ENCODE measurements at regions not wholly inside any gene's neighbourhood (a gene's known extent, or its start where the extent isn't known, plus 50 kb on each side); places are given as distances from the start of the nearest gene placed in this dataset.

- Histone ChIP-seq H3K4me3 (ENCODE audit: low read depth in 1 of 2, low read length in 1 of 2) (no peak overlapping the region), H3K36me3 (no peaks in the 10 kb centered on the region), H3K27ac (no peak overlapping the region), H3K4me1 (ENCODE audit: control insufficient read depth in 1 of 2, insufficient read depth in 1 of 2, low read depth in 1 of 2, low read length in 1 of 2) (no peaks in the 10 kb centered on the region), H3K9me3 (no peaks in the 10 kb centered on the region), H3K27me3 (no peaks in the 10 kb centered on the region)
- TF ChIP-seq CTCF (IDR thresholded peaks at IDR 0.05): no peak
Observed at GRCh38 chr7:81245353-81245752, 326.5 kb upstream of the SEMA3C start.

DNA sequence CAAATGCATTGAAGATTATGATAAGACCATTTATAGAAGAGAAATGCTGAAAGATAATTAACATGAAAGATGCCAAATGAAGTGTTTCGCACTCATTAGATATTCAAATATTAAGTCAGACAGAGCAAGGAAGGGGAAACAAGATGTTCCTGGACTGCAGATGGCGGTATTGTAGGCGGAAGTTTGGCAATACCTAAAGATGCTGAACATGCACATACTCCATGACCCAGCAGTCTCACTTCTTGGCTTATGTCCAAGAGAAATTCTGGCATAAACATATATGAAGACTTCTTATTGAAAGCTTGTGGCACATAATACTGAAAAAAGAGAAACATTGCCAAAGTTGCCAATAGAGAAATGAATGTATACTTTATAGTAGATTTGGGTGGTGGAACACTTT, 325.4 kb upstream of the SEMA3C start:
- Histone ChIP-seq H3K9me3 (no peaks in the 10 kb centered on the region), H3K27ac (no peak overlapping the region), H3K4me3 (ENCODE audit: low read depth in 1 of 2, low read length in 1 of 2) (no peak overlapping the region), H3K4me1 (ENCODE audit: control insufficient read depth in 1 of 2, insufficient read depth in 1 of 2, low read depth in 1 of 2, low read length in 1 of 2) (no peaks in the 10 kb centered on the region), H3K36me3 (no peaks in the 10 kb centered on the region), H3K27me3 (no peaks in the 10 kb centered on the region)
- TF ChIP-seq CTCF (IDR thresholded peaks at IDR 0.05): no peak

GRCh38 chr7:81236560-81236959, 317.7 kb upstream of the SEMA3C start:
- H3K9me3 ChIP-seq: no peaks in the 10 kb centered on the region
- H3K4me3 ChIP-seq (ENCODE audit: low read depth in 1 of 2, low read length in 1 of 2): no peak overlapping the region
- no peaks in the 10 kb centered on the region for H3K27me3 ChIP-seq
- H3K27ac ChIP-seq: no peak overlapping the region
- no peaks in the 10 kb centered on the region for H3K36me3 ChIP-seq
- no peaks in the 10 kb centered on the region for H3K4me1 ChIP-seq (ENCODE audit: control insufficient read depth in 1 of 2, insufficient read depth in 1 of 2, low read depth in 1 of 2, low read length in 1 of 2)
- no peak for TF ChIP-seq CTCF (IDR thresholded peaks at IDR 0.05)

GRCh38 chr7:81235997-81236396, 317.1 kb upstream of the SEMA3C start:
- Histone ChIP-seq H3K4me3 (ENCODE audit: low read depth in 1 of 2, low read length in 1 of 2) (no peak overlapping the region), H3K4me1 (ENCODE audit: control insufficient read depth in 1 of 2, insufficient read depth in 1 of 2, low read depth in 1 of 2, low read length in 1 of 2) (no peaks in the 10 kb centered on the region), H3K36me3 (no peaks in the 10 kb centered on the region), H3K9me3 (no peaks in the 10 kb centered on the region), H3K27me3 (no peaks in the 10 kb centered on the region), H3K27ac (no peak overlapping the region)
- TF ChIP-seq CTCF (IDR thresholded peaks at IDR 0.05): no peak

DNA sequence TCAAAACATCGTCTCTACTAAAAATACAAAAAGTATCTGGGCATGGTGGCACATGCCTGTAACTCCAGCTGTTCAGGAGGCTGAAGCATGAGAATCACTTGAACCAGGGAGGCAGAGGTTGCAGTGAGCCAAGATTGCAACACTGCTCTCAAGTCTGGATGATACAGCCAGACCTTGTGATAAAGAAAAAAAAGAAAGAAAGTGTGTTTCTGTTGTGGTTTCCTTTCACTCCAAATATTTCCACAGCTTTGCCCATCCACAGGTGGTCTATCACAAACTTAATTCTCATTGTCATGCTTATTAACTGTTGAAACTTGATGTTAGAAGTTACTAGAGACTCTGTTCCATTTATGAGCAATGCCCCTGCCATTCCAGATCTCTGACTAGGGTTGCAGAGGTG, 316.0 kb upstream of the SEMA3C start:
- H3K9me3 ChIP-seq: no peaks in the 10 kb centered on the region
- TF ChIP-seq CTCF (IDR thresholded peaks at IDR 0.05): no peak
- H3K27ac ChIP-seq: no peak overlapping the region
- H3K27me3 ChIP-seq: no peaks in the 10 kb centered on the region
- no peaks in the 10 kb centered on the region for H3K4me1 ChIP-seq (ENCODE audit: control insufficient read depth in 1 of 2, insufficient read depth in 1 of 2, low read depth in 1 of 2, low read length in 1 of 2)
- H3K4me3 ChIP-seq (ENCODE audit: low read depth in 1 of 2, low read length in 1 of 2): no peak overlapping the region
- H3K36me3 ChIP-seq: no peaks in the 10 kb centered on the region

Data from neutrophil (primary cell).